RWPE2 (cell line): ENCODE measurements at regions not wholly inside any gene's neighbourhood (a gene's known extent, or its start where the extent isn't known, plus 50 kb on each side); places are given as distances from the start of the nearest gene placed in this dataset.

Experiments used
- ATAC-seq: fragments of 200-7000 bp; cut with Tn5 transposase; 3 replicates; pipeline ENCODE4 v1.9.1; 2021; ENCODE audit warnings: low read depth
- DNase-seq: peaks from one replicate; pipeline ENCODE4 v3.0.0-alpha.2; 2020; ENCODE audit warnings: low spot score
- H3K27ac ChIP-seq: fragments of 450-650 bp; 2 replicates; pipeline ENCODE4 v1.5.1; 2017; ENCODE audit warnings: mild to moderate bottlenecking; ENCODE audit not compliant: poor library complexity, severe bottlenecking
- H3K27me3 ChIP-seq: fragments of 250-450 bp; sonication (Bioruptor Pico); 2 replicates; pipeline ENCODE4 v1.5.1; 2021; ENCODE audit warnings: mild to moderate bottlenecking, moderate library complexity; ENCODE audit not compliant: insufficient read depth, poor library complexity, severe bottlenecking
- H3K36me3 ChIP-seq: fragments of 250-450 bp; sonication (Bioruptor Pico); 2 replicates; pipeline ENCODE4 v1.5.1; 2020; ENCODE audit warnings: low read depth, mild to moderate bottlenecking, moderate library complexity
- H3K4me1 ChIP-seq: fragments of 250-450 bp; sonication (Bioruptor Pico); 2 replicates; pipeline ENCODE4 v1.5.1; 2021; ENCODE audit warnings: mild to moderate bottlenecking, moderate library complexity; ENCODE audit not compliant: insufficient read depth, poor library complexity, severe bottlenecking
- H3K4me3 ChIP-seq: fragments of 250-450 bp; sonication (Bioruptor Pico); 2 replicates; pipeline ENCODE4 v1.5.1; 2021; ENCODE audit warnings: mild to moderate bottlenecking, moderate library complexity; ENCODE audit not compliant: severe bottlenecking
- H3K9me3 ChIP-seq: fragments of 250-450 bp; sonication (Bioruptor Pico); 2 replicates; pipeline ENCODE4 v1.5.1; 2021; ENCODE audit warnings: mild to moderate bottlenecking, moderate library complexity; ENCODE audit not compliant: severe bottlenecking
- CTCF ChIP-seq: fragments of 450-650 bp; IDR thresholded peaks from one replicate; pipeline ENCODE4 v1.5.1; 2017; ENCODE audit warnings: mild to moderate bottlenecking, moderate library complexity; ENCODE audit not compliant: poor library complexity, severe bottlenecking

- H3K4me1 ChIP-seq, result no peaks in the 10 kb centered on the region
- no peak for TF ChIP-seq CTCF
- H3K9me3 ChIP-seq, result no peaks in the 10 kb centered on the region
- H3K27ac ChIP-seq, result no peak overlapping the region
- DNase-seq (no peak), ATAC-seq (no peak)
- no peaks in the 10 kb centered on the region for H3K36me3 ChIP-seq
- no peak overlapping the region for H3K4me3 ChIP-seq
- no peaks in the 10 kb centered on the region for H3K27me3 ChIP-seq
These were observed 639.7 kb upstream of the AUTS2 start for GRCh38 chr7:68958571-68958970.

- H3K27me3 ChIP-seq, result no peaks in the 10 kb centered on the region
- DNase-seq, result no peak
- H3K4me3 ChIP-seq, result no peak overlapping the region
- H3K27ac ChIP-seq, result no peak overlapping the region
- TF ChIP-seq CTCF, result no peak
- H3K9me3 ChIP-seq, result no peaks in the 10 kb centered on the region
- H3K36me3 ChIP-seq, result no peaks in the 10 kb centered on the region
- peak; percentile 56; the same call in 2 of the 3 replicates for ATAC-seq
- H3K4me1 ChIP-seq, result no peaks in the 10 kb centered on the region
These were observed 634.7 kb upstream of the AUTS2 start for GRCh38 chr7:68963552-68963951.

- H3K4me3 ChIP-seq, result no peak overlapping the region
- no peaks in the 10 kb centered on the region for H3K9me3 ChIP-seq
- H3K36me3 ChIP-seq, result no peaks in the 10 kb centered on the region
- DNase-seq (no peak), ATAC-seq (no peak)
- no peak for TF ChIP-seq CTCF
- no peaks in the 10 kb centered on the region for H3K27me3 ChIP-seq
- H3K27ac ChIP-seq, result no peak overlapping the region
- H3K4me1 ChIP-seq, result no peaks in the 10 kb centered on the region
These were observed 634.2 kb upstream of the AUTS2 start for GRCh38 chr7:68964060-68964459.

DNA sequence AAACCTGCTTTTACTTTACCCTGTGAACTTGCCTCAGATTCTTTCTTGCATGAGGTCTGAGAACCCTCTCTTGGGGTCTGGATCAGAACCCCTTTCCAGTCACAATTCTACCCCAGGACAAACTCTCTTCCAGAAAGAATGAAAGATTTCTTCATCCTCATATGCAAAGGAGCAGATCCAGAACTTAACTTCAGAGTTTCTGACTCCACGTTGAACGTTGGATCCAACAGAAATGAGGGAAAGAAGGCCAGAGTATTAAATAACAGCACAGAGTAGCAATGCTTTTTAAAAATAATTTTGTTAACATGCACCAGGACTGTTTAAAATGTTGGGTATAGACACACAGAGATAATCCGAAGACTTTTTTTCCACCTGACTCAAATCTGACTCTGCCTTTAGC lies 632.9 kb upstream of the AUTS2 start:
- TF ChIP-seq CTCF, result no peak
- Histone ChIP-seq H3K4me1 (no peaks in the 10 kb centered on the region), H3K27me3 (no peaks in the 10 kb centered on the region)

DNA sequence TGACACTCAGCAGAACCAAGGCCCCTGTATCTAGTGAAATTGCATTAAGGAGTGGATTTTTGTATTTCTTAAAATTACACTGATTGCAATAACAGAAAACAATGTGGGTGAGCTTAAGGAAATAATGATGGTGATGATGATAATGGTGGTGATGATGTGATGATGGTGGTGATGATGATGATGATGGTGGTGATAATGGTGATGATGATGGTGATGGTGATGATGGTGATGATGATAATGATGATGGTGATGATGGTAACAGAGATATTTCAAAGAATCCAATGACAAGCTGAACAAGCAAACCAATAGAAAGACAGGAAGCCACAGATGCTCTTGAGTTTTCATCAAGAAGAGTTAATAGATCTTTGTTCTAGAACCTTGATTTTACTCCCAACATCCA lies 630.7 kb upstream of the AUTS2 start:
- Histone ChIP-seq H3K36me3 (no peaks in the 10 kb centered on the region), H3K27ac (no peak overlapping the region), H3K27me3 (no peaks in the 10 kb centered on the region), H3K9me3 (no peaks in the 10 kb centered on the region), H3K4me3 (no peak overlapping the region), H3K4me1 (no peaks in the 10 kb centered on the region)
- no peak for DNase-seq
- ATAC-seq, result no peak
- no peak for TF ChIP-seq CTCF

More for the DNA sequence above, 632.9 kb upstream of the AUTS2 start:
- Histone ChIP-seq H3K27ac (no peak overlapping the region), H3K36me3 (no peaks in the 10 kb centered on the region), H3K9me3 (no peaks in the 10 kb centered on the region), H3K4me3 (no peak overlapping the region)
- ATAC-seq (no peak), DNase-seq (no peak)
